Renal cortical epithelial cell (primary cell): ENCODE measurements at regions not wholly inside any gene's neighbourhood (a gene's known extent, or its start where the extent isn't known, plus 50 kb on each side); places are given as distances from the start of the nearest gene placed in this dataset.
"Not testable (repeated sequence)": the region's sequence is repeated elsewhere in the genome, so short reads cannot be mapped to it uniquely, and the experiment has no call there.

Experiments used
- DNase-seq: peaks from one replicate; pipeline ENCODE4 v3.0.0-alpha.2; 2011; ENCODE audit warnings: low read depth

GRCh38 chr9:129414377-129414992 is 206.4 kb downstream of the C9orf50 start:
- peak; percentile 23 for DNase-seq

DNA sequence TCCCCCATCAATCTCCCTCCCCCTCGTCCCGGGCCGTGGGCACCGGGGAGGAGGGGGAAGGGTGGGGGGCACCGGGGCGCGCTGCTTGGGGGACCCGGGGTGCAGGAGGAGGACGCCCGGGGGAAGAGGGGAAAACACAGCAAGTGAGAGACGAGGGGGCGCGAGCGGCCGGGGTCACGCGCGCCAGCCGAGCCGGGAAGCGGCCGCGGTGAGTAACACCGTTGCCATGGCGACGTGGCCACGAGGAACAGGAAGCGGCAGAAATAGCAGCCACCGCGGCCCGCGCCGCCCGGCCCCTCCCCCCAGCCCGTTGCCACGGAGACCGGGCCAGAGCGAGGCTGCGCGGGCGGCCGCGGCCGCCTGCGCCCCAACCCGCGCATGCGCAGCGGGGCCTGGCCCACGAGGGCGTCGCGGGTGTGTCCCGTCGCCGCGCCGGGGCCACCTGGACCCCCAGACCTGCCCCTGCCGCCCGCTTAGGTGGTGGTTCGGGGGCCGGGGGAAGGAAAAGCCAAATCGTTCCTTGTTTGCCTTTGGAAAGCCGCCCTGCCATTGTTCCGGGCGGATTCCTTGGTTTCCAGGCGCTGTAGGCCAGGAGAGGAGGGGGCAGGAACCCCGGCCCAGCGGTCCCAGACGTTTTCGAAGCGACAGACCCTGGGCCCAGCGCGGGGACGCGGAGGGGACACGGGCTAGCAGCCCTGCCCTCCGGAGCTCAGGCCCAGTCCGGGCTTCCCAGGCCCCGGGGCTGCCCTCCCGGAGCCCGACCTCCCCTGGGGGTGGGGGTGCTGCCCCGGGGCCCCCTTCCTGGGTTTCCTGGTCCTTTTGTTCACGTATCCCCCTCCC is 207.1 kb downstream of the C9orf50 start:
- DNase-seq: peak; percentile 83

- DNase-seq: peak; percentile 85
Measured at GRCh38 chr9:129412814-129413536, 207.9 kb downstream of the C9orf50 start.

DNA sequence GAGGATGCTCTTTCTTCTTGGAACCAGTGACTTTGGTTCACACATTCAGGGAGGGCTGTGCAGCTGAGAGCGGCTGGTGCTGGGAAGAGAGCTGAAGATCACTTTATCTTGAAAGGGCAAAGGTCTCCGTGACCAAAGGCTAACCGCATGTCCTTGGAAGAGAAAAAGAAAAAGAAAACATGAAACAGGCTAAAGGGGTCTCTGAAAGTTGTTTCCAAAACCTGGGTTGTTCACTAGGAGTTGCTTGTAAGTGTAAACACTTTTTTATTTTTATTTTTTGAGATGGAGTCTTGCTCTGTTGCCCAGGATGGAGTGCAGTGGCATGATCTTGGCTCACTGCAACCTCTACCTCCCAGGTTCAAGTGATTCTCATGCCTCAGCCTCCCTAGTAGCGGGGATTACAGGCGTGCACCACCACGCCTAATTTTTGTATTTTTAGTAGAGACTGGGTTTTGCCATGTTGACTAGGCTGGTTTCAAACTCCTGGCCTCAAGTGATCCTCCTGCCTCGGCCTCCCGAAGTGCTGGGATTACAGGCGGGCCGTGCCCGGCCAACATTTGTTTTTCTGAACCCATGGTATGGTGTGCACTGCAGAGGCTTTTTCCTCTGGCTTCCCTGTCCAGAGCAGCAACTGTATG is 208.6 kb downstream of the C9orf50 start:
- not testable (repeated sequence) for DNase-seq

DNA sequence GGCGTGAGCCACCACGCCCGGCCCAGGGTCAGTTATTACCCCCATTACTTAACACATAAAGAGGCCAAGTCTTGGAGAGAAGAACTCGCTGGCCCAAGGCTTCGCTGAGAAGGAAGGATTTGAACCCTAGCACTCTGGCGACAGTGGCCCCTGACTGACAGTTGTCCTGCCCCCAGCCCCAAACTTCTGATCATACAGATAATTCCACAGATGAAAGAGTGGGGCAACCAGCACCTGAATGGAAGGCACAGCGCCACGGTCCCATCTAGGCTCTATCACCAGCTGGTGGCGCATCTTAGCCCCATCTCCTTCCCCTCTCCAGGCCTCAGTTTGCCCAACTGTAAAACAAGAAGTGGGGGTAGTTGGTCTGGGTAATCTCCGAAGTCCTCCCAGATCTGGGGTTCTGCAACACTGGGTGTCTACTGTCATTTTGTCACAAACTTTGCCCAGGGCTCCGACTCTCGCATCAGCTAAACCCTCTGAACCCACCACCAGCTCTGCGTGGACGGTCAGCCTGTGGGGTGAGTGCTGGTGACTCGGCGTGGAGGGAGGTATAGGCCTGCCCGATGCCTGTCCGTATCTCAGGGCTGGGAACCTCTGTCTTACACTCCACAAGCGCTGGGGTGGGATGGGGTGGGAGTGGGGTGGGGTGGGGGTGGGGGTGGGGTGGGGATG is 209.3 kb downstream of the C9orf50 start:
- DNase-seq: no peak

DNA sequence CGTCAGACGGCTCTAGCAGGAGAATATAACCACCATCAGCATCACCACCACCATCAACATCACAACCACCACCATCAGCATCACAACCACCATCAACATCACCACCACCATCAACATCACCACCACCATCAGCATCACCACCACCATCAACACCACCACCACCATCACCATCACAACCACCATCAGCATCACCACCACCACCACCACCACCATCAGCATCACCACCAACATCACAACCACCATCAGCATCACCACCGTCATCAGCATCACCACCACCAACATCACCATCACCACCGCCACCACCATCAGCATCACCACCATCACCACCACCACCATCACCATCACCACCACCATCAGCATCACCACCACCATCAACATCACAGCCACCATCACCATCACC is 210.7 kb downstream of the C9orf50 start:
- DNase-seq: no peak

GRCh38 chr9:129408535-129409215 is 212.2 kb downstream of the C9orf50 start:
- peak; percentile 41 for DNase-seq

- DNase-seq: no peak
Measured at GRCh38 chr9:129407905-129408452, 212.9 kb downstream of the C9orf50 start.

DNA sequence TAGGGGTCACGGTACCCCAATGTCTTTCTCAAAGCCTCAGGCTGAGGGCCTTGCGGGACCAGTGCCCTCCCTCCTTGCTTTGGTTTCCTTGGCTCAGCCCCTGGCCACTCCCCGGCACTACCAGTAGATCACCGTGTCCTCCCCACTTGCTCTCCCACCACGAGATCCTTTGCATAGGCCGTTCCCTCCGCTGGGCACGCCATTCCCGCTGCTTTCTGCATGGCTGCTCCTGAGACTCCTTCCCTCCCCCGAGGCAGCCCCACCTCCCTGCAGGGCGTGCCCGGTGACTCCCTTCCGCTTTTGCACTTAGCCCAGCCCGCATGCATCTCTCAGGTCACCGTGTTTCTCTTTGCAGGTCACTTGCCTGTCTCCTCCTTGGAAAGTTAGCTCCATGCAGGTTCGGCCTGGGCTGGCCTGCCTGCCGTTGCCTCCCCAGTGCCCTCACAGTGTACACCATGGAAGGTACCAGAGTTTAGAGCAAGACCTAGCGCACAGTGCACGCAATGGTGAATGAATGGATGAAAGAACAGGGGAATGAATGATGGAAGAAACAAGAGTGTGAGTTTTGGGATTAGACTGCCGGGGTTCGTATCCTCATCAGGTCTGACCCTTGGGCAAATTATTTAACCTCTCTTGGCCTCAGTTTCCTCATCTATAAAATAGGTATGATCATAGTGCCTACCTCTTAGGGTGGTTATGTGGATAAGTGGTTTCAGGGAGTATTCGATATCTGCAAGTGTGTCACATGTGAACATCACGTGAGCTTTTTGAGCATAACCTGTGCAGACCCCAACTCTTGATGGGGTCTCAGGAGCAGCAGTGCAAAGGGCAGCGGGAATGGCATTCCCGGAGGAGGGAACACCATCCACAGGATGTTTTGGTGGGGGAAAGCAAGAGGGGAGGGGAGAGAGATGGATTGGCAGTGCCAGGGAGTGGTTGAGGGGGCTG is 214.3 kb downstream of the C9orf50 start:
- peak; percentile 64 for DNase-seq

- DNase-seq: no peak
Measured at GRCh38 chr9:129405827-129406213, 215.1 kb downstream of the C9orf50 start.

DNA sequence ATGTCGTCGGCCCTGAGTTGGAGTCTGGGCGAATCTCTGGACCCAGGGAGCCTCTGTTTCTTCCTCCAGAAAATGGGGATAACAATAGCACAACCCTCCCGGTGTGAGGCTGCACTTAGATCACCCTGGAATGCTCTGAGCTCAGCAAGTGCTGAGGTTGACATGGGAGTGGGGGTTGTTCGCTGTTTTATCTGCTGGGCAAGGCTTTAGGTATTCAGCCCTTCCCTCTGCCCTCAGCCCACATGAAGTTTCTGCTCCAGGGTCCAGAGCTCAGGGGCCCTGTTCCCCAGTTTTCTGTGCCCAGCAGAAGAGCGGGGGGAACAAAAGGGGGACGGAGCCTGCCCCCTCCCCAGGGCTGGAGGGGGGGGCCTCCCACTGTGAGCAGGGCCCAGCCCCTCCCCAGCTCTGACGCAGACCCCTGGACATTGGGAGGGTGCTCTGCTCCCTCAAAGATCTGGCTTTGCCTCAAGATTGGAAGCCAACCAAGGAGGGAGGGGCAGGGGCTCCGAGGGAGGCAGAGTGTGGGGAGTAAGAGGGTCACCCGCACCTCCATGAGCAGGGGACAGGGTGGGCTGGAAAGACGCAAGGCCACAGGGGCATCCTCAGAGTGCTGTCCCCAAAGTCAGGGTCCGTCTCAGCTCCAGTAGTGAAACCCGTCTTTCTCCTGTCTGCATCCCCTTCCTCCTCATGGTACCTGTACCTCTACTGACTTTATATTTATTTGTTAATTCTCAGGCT is 215.6 kb downstream of the C9orf50 start:
- no peak for DNase-seq

GRCh38 chr9:129404621-129405020 is 216.3 kb downstream of the C9orf50 start:
- no peak for DNase-seq

GRCh38 chr9:129403779-129404620 is 216.9 kb downstream of the C9orf50 start:
- DNase-seq: no peak

GRCh38 chr9:129402931-129403778 is 217.7 kb downstream of the C9orf50 start:
- no peak for DNase-seq

DNA sequence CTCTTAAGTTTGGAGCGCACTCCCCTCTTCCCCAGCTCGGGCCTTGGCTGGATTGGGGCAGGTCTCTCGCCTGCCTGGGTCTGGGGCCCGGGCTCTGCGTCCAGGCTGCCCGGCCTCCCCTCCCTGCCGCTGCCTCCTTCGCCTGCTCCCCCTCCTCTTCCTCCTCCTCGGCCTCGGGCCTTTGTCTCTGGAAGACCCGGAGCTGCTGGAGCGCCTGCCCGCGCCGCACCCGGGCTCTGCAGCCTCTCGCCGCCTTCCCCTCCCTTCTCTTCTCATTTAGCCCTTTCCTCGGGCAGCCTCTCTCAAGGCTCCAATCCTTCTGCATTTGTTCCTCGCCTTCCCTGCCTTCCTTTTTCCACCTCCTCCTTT is 218.5 kb downstream of the C9orf50 start:
- DNase-seq: no peak

DNA sequence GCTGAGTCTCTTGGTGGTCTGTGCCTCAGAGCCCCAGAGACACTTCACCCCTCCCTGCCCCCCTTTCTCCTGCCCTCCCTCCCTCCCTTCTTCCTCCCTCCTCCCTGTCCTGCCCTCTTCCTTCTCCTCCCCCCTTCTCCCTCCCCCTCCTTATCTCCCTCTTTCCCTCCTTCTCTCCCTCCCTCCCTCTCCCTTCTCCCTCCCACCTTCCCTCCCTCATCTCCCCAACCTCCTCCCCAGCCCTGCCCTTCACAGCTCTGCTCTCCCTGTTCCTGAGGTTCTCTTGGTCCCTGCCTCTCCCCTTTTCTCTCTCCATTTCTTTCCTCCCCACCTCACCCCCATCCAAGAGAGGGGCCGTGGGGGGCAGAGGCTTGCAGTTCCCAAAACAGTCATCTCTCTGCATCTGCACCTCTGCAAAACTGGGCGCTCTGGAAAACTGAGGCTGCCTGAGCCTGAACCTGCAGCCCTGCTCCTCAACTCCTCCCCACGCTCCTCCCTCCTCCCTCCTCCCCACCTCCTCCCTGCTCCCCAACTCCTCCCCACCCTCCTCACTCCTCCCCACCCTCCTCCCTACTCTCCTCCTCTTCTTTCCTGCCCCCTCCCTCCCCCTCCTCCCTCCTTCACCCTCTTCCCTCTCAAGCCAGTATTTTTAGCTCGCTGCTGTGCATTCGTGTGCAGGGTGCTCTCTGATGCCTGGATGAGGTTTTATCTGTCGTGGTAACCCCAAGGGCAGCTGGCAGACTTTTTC is 219.1 kb downstream of the C9orf50 start:
- no peak for DNase-seq
